Activated CD4-positive, alpha-beta T cell treated with anti-CD3 and anti-CD28 coated beads, Interleukin-2, amount 50 U/mL, for 16 hours (primary cell): ENCODE measurements at regions not wholly inside any gene's neighbourhood (a gene's known extent, or its start where the extent isn't known, plus 50 kb on each side); places are given as distances from the start of the nearest gene placed in this dataset.
A peak's percentile ranks its signal among the peaks of the same experiment; 100 is the strongest.

Experiments used
- DNase-seq: peaks from one replicate; pipeline ENCODE4 v3.0.0-alpha.2; 2020

GRCh38 chr2:147100406-147101035 is 744.3 kb upstream of the ACVR2A start:
- no peak for DNase-seq

GRCh38 chr2:147099845-147100244 is 745.0 kb upstream of the ACVR2A start:
- DNase-seq: no peak

GRCh38 chr2:147098940-147099339 is 745.9 kb upstream of the ACVR2A start:
- DNase-seq: no peak

- no peak for DNase-seq
These were observed 747.1 kb upstream of the ACVR2A start for GRCh38 chr2:147097747-147098146.

- no peak for DNase-seq
These were observed 748.2 kb upstream of the ACVR2A start for GRCh38 chr2:147096671-147097070.

- no peak for DNase-seq
These were observed 749.5 kb upstream of the ACVR2A start for GRCh38 chr2:147095376-147095775.

- DNase-seq: no peak
These were observed 750.8 kb upstream of the ACVR2A start for GRCh38 chr2:147094077-147094476.

GRCh38 chr2:147092266-147092665 is 752.6 kb upstream of the ACVR2A start:
- no peak for DNase-seq

GRCh38 chr2:147091448-147091847 is 753.4 kb upstream of the ACVR2A start:
- DNase-seq: no peak

- no peak for DNase-seq
These were observed 756.0 kb upstream of the ACVR2A start for GRCh38 chr2:147088871-147089270.

- no peak for DNase-seq
These were observed 758.1 kb upstream of the ACVR2A start for GRCh38 chr2:147086715-147087114.

- no peak for DNase-seq
These were observed 761.2 kb upstream of the ACVR2A start for GRCh38 chr2:147083664-147084063.

GRCh38 chr2:147082850-147083522 is 761.8 kb upstream of the ACVR2A start:
- peak; percentile 67 for DNase-seq

GRCh38 chr2:147081831-147082230 is 763.0 kb upstream of the ACVR2A start:
- no peak for DNase-seq

- no peak for DNase-seq
These were observed 768.2 kb upstream of the ACVR2A start for GRCh38 chr2:147076634-147077033.

GRCh38 chr2:147068071-147068470 is 776.8 kb upstream of the ACVR2A start:
- DNase-seq: no peak

GRCh38 chr2:147067136-147067535 is 777.7 kb upstream of the ACVR2A start:
- DNase-seq: no peak

GRCh38 chr2:147062073-147062472 is 782.8 kb upstream of the ACVR2A start:
- DNase-seq: no peak

GRCh38 chr2:147061269-147061668 is 783.6 kb upstream of the ACVR2A start:
- no peak for DNase-seq

- no peak for DNase-seq
These were observed 786.8 kb upstream of the ACVR2A start for GRCh38 chr2:147057892-147058490.

GRCh38 chr2:147051814-147052213 is 793.0 kb upstream of the ACVR2A start:
- no peak for DNase-seq

GRCh38 chr2:147051248-147051647 is 793.6 kb upstream of the ACVR2A start:
- no peak for DNase-seq

GRCh38 chr2:147049957-147050356 is 794.9 kb upstream of the ACVR2A start:
- no peak for DNase-seq

- DNase-seq: no peak
These were observed 798.4 kb upstream of the ACVR2A start for GRCh38 chr2:147046473-147046872.
